ENCODE measurements at regions not wholly inside any gene's neighbourhood (a gene's known extent, or its start where the extent isn't known, plus 50 kb on each side); places are given as distances from the start of the nearest gene placed in this dataset.

DNA sequence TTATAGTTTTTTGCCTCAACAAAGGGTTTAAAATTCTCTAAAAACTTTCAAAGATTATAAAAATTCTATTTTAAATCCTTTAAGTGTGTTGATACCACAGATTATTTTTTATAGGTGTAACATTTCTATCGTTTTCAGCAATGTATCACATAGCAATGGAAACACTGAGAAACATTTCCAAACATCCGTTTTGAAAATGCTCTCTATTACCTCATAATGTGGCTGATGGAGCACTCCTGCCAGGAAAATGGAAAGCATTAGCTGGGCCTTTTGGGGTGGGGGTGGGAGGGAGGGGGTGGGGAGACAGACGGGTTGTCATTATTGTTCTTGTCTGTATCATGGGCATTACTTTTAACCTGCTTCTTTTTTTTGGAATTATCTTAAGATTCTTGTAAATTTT is 516.5 kb downstream of the ACTL7B start:
- H3K4me1 ChIP-seq (ENCODE audit: control insufficient read depth, insufficient read depth, low read length) = no peaks in the 10 kb centered on the region
- H2AFZ ChIP-seq (replicated peaks; ENCODE audit: low read length, poor library complexity) = no peak overlapping the region
- H3K4ac ChIP-seq (ENCODE audit: low read depth, low read length) = no peak overlapping the region
- no peak overlapping the region for H2BK20ac ChIP-seq (ENCODE audit: low read depth, low read length)
- H2AK5ac ChIP-seq (ENCODE audit: low read depth, low read length) = no peak overlapping the region
- H2BK120ac ChIP-seq (ENCODE audit: low read depth, low read length) = no peak overlapping the region
- no peak overlapping the region for H2AK9ac ChIP-seq (replicated peaks; ENCODE audit: low read depth, low read length, poor library complexity)
- intact Hi-C loops (cut with micrococcal nuclease) = no loop called here
- ChIA-PET CTCF (no interaction called here), POLR2A (ENCODE audit: unreplicated experiment) (no interaction called here)
- in situ Hi-C loops (cut with MboI; ENCODE audit: low sequenced_read_pairs) = no loop called here
- H3K18ac ChIP-seq (ENCODE audit: low read depth, low read length) = no peak overlapping the region
- DNase-seq (no peak), ATAC-seq (ENCODE audit: low read depth) (no peak)
- no peak overlapping the region for H4K91ac ChIP-seq (ENCODE audit: insufficient read depth, low read depth, low read length)
- H3K4me3 ChIP-seq (ENCODE audit: insufficient read depth, low read depth, low read length) = no peak overlapping the region
- H3K14ac ChIP-seq (replicated peaks; ENCODE audit: low read depth, low read length) = no peak overlapping the region
- no peak overlapping the region for H2BK5ac ChIP-seq (ENCODE audit: low read depth, low read length, poor library complexity, severe bottlenecking)
- BruUV-seq (replicated peaks) = no TSS peak
- no peak overlapping the region for H3K9ac ChIP-seq (ENCODE audit: low read depth, low read length)
- no peak overlapping the region for H3K56ac ChIP-seq (ENCODE audit: extremely low read depth, insufficient read depth, low read length)
- dilution Hi-C loops (cut with HindIII; ENCODE audit: low sequenced_read_pairs, unreplicated experiment) = no loop called here
- no peaks in the 10 kb centered on the region for H3K36me3 ChIP-seq (ENCODE audit: control insufficient read depth, insufficient read depth, low read length)
- no peaks in the 10 kb centered on the region for H3K79me1 ChIP-seq (ENCODE audit: low read depth in 1 of 2, low read length in 2 of 2)
- WGBS, 2 experiments (ENCODE audit: extremely low coverage in 2 of 2, insufficient read length in 1 of 2) = no CpG with 5 or more reads among the region's 3 CpGs
- H4K8ac ChIP-seq (ENCODE audit: low read depth in 2 of 2, low read length in 2 of 2) = no peak overlapping the region
- H3K9me1 ChIP-seq (ENCODE audit: insufficient read depth, low read length) = no peaks in the 10 kb centered on the region
- H3K9me3 ChIP-seq (ENCODE audit: control insufficient read depth, insufficient read depth, low read length) = no peaks in the 10 kb centered on the region
- no peak for TF ChIP-seq RCOR1 (IDR thresholded peaks at IDR 0.05; ENCODE audit: insufficient replicate concordance, low read length)
- no peak for TF ChIP-seq MAFK (IDR thresholded peaks at IDR 0.05; ENCODE audit: low read depth, low read length)
- no peak for TF ChIP-seq CEBPB (IDR thresholded peaks at IDR 0.05; ENCODE audit: low read depth, low read length)
- TF ChIP-seq, protein P1, sequence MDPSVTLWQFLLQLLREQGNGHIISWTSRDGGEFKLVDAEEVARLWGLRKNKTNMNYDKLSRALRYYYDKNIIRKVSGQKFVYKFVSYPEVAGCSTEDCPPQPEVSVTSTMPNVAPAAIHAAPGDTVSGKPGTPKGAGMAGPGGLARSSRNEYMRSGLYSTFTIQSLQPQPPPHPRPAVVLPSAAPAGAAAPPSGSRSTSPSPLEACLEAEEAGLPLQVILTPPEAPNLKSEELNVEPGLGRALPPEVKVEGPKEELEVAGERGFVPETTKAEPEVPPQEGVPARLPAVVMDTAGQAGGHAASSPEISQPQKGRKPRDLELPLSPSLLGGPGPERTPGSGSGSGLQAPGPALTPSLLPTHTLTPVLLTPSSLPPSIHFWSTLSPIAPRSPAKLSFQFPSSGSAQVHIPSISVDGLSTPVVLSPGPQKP (IDR thresholded peaks at IDR 0.05; ENCODE audit: borderline replicate concordance, low read depth, low read length) = no peak
- TF ChIP-seq BHLHE40 (IDR thresholded peaks at IDR 0.05; ENCODE audit: low read depth, low read length) = no peak
- TF ChIP-seq MXI1 (IDR thresholded peaks at IDR 0.05; ENCODE audit: borderline replicate concordance, low read depth, low read length) = no peak
- TF ChIP-seq, protein P2, sequence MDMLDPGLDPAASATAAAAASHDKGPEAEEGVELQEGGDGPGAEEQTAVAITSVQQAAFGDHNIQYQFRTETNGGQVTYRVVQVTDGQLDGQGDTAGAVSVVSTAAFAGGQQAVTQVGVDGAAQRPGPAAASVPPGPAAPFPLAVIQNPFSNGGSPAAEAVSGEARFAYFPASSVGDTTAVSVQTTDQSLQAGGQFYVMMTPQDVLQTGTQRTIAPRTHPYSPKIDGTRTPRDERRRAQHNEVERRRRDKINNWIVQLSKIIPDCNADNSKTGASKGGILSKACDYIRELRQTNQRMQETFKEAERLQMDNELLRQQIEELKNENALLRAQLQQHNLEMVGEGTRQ (IDR thresholded peaks at IDR 0.05; ENCODE audit: low read depth, low read length) = no peak
- no peak for TF ChIP-seq NFE2L2 (IDR thresholded peaks at IDR 0.05; ENCODE audit: low read depth, low read length)
- TF ChIP-seq RFX5 (IDR thresholded peaks at IDR 0.05; ENCODE audit: low read depth, low read length) = no peak
- no peak overlapping the region for H2BK15ac ChIP-seq (ENCODE audit: low read depth, low read length)
- no peak overlapping the region for H3K23ac ChIP-seq (ENCODE audit: low read depth, low read length)
- no peak overlapping the region for H3K4me2 ChIP-seq (ENCODE audit: low read depth, low read length)
- no peaks in the 10 kb centered on the region; the same call in 1 of the 2 replicates for H3K27me3 ChIP-seq (ENCODE audit: control insufficient read depth, insufficient read depth, low read length)
- no peak overlapping the region for H4K5ac ChIP-seq (ENCODE audit: low read depth, low read length)
- no peaks in the 10 kb centered on the region for H4K20me1 ChIP-seq (ENCODE audit: insufficient read depth, low read length)
- H3K27ac ChIP-seq (ENCODE audit: insufficient read depth, low read length) = no peak overlapping the region
